ENCODE measurements at regions not wholly inside any gene's neighbourhood (a gene's known extent, or its start where the extent isn't known, plus 50 kb on each side); places are given as distances from the start of the nearest gene placed in this dataset.
"Not testable (repeated sequence)": the region's sequence is repeated elsewhere in the genome, so short reads cannot be mapped to it uniquely, and the experiment has no call there.

DNA sequence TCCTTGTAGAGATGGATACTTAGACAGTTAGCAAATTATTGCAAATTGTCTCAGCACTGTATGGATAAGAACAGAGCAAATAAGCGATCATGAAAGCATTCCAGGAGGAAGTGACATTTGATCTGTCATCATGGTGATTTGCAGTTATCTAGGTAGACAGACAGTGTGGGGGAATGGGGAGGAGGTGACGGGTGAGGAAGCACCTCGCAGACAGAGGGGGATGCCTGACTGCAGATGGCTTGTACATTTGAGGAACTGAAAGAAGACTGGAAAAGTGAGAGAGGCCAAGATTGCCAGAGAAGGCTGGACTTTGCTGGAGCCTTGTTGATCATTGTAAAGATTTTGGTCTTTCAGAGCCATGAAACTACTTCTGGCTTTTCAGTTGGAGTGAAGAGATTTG is 318.2 kb upstream of the CELF2 start:
- TF ChIP-seq ZNF274 (IDR thresholded peaks at IDR 0.05; ENCODE audit: low read depth, low read length): no peak
- H3K4me3 ChIP-seq (ENCODE audit: low read length): no peak overlapping the region

DNA sequence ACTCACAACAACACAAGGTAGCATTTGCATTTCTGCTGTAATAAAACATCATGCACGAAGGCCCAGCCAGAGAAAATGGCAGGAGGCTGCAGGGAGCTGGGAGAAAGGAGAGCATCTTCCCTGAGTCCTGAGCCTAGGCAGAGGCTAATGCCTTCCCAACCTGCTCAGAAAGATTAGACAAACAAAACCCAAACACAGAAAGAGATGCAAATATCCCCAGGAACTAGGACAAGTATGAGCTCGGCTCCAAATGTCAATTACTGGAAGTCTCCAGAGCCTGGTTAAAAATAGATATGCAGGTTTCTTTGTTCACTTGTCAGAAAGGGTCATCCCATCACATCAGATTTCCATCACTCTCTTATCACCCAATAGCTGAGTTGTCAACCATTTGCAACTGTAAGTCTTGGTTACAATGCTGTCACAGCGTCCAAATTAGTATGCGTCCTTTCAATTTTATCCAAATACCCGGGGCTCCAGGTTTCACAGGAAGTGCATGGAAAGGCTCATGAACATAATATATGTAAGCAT is 316.5 kb upstream of the CELF2 start:
- no peak overlapping the region for H3K4me3 ChIP-seq (ENCODE audit: low read length)
- TF ChIP-seq ZNF274 (IDR thresholded peaks at IDR 0.05; ENCODE audit: low read depth, low read length): no peak

DNA sequence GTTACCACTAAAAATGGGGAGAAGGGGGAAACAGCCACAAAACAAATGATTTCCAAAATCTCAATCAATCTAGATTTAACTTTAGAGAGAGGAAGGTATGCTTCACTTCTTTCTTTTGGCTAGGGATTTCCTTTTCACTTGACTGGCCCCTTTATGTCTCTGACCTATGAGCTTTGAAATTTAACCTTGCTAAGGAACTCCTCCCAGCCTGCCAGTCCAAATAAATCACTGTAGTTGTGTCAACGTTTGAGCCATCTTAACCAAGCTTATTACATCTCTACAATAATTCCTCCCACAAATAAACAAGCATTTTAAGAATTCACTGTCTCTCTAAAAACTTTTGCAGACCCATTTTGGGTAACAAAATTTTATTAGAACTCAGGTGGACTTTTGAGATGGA is 315.5 kb upstream of the CELF2 start:
- TF ChIP-seq ZNF274 (IDR thresholded peaks at IDR 0.05; ENCODE audit: low read depth, low read length): no peak
- H3K4me3 ChIP-seq (ENCODE audit: low read length): no peak overlapping the region

DNA sequence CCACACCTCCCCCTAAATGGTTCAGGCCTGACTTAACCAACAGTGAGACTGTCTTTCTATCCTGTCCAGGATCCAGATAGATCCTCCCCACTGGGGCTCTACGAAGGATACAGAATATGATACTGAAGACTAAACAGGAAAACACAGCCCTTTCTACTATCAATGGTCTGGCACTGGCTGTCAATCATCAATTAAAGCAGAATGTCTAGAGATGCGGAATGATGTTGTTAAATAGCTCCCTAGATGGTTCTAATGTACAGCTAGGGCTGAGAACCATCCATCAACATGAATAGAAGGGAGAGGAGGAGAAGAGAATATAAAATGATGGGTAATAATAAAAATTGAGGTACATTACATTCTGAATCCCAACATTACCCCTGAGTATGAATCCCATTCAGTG is 314.3 kb upstream of the CELF2 start:
- H3K4me3 ChIP-seq (ENCODE audit: low read length): no peak overlapping the region
- no peak for TF ChIP-seq ZNF274 (IDR thresholded peaks at IDR 0.05; ENCODE audit: low read depth, low read length)

DNA sequence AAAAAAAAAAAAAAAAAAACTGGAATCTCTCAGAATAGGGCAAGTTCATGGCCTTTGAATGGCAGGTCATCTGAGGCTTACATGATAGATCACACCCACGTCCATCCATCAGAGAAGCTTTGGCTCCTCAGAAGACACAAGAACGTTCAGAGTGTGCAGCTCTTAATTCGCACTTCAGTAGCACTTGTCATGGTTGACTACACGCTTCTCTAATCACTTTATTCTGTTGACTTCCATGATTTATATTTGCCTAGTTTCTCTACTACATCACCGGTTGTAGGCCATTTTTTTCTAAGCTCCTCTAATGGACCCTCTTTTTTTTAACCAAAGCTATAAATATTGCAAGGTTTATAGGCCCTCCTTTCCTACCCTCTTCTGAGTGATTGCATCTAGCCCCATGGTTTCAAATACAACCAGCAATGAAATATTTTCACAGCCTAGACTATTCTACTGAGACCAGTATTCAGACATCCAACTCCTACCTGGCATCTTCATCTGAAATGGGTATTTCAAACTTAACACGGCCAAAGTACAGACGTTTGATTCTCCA is 305.4 kb upstream of the CELF2 start:
- TF ChIP-seq ZNF274 (IDR thresholded peaks at IDR 0.05; ENCODE audit: low read depth, low read length): no peak
- no peak overlapping the region for H3K4me3 ChIP-seq (ENCODE audit: low read length)

DNA sequence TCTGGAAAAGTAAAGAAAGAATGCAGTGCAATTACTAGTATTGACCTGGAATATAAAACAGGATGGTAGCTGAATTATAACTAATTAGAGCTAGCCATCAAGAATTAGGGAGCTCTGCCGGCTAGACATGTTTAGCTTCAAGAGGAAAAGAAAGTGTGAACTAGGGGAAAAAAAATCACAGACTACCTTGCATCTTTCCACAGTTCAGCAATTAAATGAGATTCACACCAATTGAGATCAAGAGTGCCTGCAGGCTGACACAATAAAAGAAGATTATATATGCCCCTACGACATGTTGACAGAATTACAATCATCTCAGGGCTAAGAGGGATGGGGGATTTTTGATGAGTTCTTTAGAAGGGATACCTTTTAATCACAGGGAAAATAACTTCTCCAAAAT is 303.3 kb upstream of the CELF2 start:
- no peak overlapping the region for H3K4me3 ChIP-seq (ENCODE audit: low read length)
- no peak for TF ChIP-seq ZNF274 (IDR thresholded peaks at IDR 0.05; ENCODE audit: low read depth, low read length)

DNA sequence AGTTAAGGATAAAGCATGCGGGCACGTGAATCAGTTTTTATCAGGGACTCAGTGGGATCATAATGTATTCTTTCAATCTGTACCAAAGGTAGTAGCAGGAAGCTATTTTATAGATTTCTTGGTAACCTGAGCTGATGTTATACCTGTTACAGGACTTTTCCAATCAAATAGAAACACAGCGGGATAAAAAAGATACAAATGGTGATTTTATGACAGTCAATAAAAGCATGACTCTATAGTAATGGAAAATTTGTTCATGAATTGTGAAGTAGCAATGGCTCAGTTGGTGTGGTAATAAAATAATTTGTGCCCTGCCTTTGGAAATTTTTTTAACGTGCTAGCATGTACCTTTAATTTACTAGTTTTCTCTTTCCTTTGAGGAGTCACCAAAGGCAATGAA is 300.7 kb upstream of the CELF2 start:
- TF ChIP-seq ZNF274 (IDR thresholded peaks at IDR 0.05; ENCODE audit: low read depth, low read length): no peak
- H3K4me3 ChIP-seq (ENCODE audit: low read length): no peak overlapping the region

DNA sequence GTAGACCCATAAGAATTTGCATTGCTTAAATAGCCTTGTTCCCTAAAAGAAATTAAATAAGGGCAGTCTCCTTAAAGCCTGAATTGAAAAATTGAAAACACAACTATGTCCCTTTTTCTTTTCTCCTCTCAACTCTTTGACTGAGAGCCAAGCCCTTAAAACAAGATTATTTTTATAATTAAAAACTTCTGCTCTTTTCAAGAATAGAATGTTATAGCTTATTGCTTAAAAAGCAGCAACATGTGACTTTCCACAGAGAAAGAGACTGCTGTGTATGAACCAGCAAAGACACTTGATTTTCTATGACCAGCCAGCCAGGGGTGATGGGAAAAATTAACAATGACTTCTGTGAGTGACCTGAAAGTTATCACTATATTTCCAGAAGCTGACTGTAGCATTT is 295.2 kb upstream of the CELF2 start:
- TF ChIP-seq ZNF274 (IDR thresholded peaks at IDR 0.05; ENCODE audit: low read depth, low read length): no peak
- H3K4me3 ChIP-seq (ENCODE audit: low read length): no peak overlapping the region

DNA sequence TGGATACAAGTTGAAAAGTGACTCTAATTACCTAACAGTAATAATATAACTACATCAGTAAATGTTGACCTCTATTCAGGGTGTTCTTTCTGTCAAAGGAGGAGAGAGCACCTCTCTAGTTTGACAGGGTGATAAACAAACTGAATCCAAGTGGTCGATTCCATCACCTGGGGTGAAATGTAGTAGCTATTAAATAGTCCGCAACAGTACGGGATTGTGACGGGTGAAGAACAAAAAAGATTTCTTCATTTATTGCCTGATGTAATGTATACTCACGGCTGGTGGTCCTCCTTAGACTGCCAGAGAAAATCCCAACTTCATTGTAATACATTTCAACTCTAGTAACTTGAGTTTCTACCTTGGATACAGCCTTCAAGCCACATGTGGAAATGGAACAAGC is 292.5 kb upstream of the CELF2 start:
- no peak for TF ChIP-seq ZNF274 (IDR thresholded peaks at IDR 0.05; ENCODE audit: low read depth, low read length)
- H3K4me3 ChIP-seq (ENCODE audit: low read length): no peak overlapping the region

DNA sequence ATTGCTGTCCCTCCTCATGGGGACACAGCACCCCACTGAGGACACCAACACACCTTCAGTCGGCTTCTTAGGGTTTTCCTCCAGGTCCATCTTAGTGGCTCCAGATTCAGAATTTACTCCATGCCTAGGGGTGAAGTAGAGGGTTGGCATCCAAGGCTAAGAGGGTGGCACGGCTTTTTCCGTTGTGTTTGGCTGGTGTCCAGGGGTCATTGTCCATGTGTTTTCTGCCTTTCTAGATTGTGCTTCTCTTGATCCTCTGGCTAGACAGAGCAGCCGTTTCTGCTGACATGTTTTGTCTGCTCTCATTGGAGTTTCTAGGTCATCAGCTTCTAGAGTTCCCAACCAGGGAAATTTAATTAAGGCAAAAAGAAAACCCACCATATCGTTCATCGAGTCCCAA is 291.6 kb upstream of the CELF2 start:
- no peak overlapping the region for H3K4me3 ChIP-seq (ENCODE audit: low read length)
- no peak for TF ChIP-seq ZNF274 (IDR thresholded peaks at IDR 0.05; ENCODE audit: low read depth, low read length)

DNA sequence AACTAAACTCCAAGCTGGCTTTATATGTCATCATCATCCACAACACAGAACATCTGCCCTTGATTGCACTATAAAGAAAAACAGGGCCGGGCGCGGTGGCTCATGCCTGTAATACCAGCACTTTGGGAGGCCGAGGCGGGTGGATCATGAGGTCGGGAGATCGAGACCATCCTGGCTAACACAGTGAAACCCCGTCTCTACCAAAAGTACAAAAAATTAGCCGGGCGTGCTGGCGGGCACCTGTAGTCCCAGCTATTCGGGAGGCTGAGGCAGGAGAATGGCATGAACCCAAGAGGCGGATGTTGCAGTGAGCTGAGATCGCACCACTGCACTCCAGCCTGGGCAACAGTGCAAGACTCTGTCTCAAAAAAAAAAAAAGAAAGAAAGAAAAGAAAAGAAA is 290.3 kb upstream of the CELF2 start:
- H3K4me3 ChIP-seq (ENCODE audit: low read length): not testable (repeated sequence)

DNA sequence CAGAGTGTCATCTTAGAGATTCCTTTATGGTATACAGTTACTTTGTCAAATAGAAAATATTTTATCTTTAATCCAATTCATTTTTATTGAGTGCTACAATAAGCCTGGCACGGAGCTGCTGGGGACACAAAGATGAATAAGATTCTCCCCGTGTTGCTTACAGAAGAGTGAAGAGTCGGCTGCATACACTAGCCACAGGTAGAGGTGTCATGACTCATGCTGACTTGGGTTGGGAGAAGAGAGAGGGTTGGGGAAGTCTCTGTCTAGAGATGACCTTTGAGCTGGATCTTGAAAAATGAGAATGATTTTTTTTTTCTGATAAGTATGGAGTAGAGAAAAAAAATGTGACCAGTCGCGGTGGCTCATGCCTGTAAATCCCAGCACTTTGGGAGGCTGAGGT is 289.9 kb upstream of the CELF2 start:
- no peak overlapping the region for H3K4me3 ChIP-seq (ENCODE audit: low read length)
- TF ChIP-seq ZNF274 (IDR thresholded peaks at IDR 0.05; ENCODE audit: low read depth, low read length): no peak

DNA sequence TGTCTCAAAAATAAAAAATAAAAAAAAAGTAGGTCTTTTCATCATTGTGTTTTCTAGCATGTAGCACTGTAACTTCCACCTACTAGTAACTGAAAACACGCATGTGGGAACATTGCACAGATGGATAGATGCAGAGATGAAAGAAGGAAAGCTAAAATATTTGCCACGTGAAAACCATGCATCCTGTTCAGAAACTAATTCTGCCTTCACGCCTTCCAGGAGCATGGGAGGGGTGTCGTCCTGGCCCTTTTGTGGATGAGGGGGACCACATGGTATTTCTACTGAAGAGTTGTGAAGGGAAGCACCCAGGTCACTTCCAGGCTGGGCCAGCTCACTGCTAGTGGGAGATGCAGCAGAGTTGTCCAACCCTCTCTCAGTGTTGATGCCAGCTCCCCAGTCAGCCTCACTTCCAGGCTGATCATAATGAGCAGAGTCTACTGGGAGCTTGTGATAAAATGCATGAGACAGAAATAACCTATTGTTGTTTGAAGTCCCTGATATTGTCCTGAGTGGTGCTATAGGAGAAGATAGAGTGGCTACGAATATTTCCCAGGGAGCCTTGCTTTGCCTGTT is 287.1 kb upstream of the CELF2 start:
- no peak for TF ChIP-seq ZNF274 (IDR thresholded peaks at IDR 0.05; ENCODE audit: low read depth, low read length)
- H3K4me3 ChIP-seq (ENCODE audit: low read length): no peak overlapping the region

DNA sequence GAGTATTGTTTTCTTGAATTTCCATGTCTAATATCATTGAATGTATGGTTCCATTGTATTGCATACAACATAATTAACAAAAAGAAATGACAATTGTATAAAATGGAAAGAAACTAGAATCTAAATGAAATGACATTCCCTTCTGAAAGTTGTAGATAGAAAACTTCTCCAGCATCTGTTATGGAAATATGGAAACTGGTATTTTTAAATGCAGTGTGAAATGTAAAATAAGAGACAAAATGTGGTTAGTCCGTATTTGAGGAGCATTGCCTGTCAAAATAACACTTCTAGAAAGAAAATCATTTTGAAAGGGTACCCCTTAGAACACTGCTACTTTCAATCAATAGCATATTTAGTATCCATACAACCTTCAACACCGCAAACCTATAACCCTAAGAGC is 286.3 kb upstream of the CELF2 start:
- no peak overlapping the region for H3K4me3 ChIP-seq (ENCODE audit: low read length)
- no peak for TF ChIP-seq ZNF274 (IDR thresholded peaks at IDR 0.05; ENCODE audit: low read depth, low read length)

DNA sequence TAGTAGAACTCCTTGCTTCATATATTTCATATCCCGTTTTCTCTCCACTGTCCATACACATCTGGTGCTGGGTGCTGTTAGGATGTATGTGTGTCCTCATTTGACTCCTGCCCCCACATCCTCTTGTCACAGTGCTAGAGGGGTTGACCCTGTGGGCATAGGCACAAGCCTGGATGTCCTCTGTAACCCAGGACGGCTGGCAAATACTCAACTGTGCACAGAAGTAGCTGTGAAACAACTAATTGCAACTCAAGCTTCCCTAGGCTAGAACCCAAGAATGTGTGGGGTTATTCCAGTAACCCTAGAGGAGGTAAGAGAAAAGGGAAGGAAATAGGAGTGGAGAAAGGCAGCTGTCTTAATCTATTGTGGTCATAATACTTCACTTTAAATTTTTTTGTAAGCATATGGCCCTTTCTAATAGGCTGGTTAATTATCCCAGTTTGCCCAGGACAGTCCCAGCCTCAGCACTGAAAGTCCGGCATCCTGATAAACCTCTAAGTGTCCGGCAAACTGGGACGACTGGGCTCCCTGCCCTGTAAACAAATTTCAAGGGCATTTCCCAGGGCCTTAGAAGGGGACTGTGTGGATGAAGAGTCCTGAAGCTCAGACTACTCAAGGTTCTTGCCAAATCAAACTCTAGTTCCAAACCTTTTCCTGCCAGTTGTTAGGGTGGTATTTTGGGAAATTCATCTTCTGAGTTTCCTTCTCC is 283.2 kb upstream of the CELF2 start:
- no peak for TF ChIP-seq ZNF274 (IDR thresholded peaks at IDR 0.05; ENCODE audit: low read depth, low read length)
- no peak overlapping the region for H3K4me3 ChIP-seq (ENCODE audit: low read length)

All from GM08714 (cell line).